ENCODE measurements at regions not wholly inside any gene's neighbourhood (a gene's known extent, or its start where the extent isn't known, plus 50 kb on each side); places are given as distances from the start of the nearest gene placed in this dataset.

DNA sequence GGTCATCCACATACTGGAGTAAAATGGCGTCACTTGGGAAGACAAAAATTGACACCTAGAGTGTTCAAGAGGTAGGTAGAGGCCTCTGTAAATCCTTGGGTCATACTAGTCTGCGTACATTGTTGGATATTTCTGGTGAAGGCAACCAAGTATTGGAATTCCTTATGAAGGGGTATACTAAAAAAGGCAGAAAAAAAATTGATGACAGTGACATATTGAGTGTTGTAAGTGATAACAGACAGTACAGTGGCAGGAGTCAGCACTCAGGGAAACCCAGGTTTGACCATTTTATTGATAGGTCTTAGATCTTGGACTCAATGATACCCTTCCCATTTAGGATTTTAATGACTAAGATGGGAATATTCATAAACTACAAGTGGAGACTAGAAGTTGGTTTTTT, 359.1 kb upstream of the VSTM2A start:
- ATAC-seq: no peak

DNA sequence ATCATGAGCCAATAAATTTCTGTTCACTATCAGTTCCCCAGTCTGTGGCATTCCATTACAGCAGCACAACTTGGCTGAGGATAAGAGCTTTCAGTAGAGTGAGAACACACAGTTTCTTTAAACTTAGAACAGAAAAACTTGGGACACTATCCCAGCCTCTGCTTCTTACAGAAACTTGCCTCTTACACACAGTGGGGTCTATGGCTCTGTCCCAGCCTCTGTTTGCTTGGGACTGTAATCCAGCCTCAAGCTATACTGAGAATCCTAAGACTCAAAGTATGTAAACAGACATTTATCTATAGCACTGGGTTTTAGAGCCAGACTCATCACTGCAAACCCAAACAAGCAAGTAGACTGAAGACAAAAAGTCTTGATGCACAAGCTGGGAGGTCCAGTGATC, 355.8 kb upstream of the VSTM2A start:
- no peak for TF ChIP-seq RARB (CRISPR knock-in tag; IDR thresholded peaks at IDR 0.05)
- TF ChIP-seq TCF4 (CRISPR knock-in tag; IDR thresholded peaks at IDR 0.05; ENCODE audit: borderline replicate concordance): no peak
- no peak for TF ChIP-seq ZFP3 (CRISPR knock-in tag; IDR thresholded peaks at IDR 0.05)
- TF ChIP-seq, protein P1, sequence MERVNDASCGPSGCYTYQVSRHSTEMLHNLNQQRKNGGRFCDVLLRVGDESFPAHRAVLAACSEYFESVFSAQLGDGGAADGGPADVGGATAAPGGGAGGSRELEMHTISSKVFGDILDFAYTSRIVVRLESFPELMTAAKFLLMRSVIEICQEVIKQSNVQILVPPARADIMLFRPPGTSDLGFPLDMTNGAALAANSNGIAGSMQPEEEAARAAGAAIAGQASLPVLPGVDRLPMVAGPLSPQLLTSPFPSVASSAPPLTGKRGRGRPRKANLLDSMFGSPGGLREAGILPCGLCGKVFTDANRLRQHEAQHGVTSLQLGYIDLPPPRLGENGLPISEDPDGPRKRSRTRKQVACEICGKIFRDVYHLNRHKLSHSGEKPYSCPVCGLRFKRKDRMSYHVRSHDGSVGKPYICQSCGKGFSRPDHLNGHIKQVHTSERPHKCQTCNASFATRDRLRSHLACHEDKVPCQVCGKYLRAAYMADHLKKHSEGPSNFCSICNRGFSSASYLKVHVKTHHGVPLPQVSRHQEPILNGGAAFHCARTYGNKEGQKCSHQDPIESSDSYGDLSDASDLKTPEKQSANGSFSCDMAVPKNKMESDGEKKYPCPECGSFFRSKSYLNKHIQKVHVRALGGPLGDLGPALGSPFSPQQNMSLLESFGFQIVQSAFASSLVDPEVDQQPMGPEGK (CRISPR knock-in tag; IDR thresholded peaks at IDR 0.05; ENCODE audit: borderline replicate concordance): no peak
- TF ChIP-seq ARNTL (CRISPR knock-in tag; IDR thresholded peaks at IDR 0.05; ENCODE audit: borderline replicate concordance, low read depth): no peak
- TF ChIP-seq TOX (CRISPR knock-in tag; IDR thresholded peaks at IDR 0.05; ENCODE audit: borderline replicate concordance): no peak
- TF ChIP-seq, protein P2, sequence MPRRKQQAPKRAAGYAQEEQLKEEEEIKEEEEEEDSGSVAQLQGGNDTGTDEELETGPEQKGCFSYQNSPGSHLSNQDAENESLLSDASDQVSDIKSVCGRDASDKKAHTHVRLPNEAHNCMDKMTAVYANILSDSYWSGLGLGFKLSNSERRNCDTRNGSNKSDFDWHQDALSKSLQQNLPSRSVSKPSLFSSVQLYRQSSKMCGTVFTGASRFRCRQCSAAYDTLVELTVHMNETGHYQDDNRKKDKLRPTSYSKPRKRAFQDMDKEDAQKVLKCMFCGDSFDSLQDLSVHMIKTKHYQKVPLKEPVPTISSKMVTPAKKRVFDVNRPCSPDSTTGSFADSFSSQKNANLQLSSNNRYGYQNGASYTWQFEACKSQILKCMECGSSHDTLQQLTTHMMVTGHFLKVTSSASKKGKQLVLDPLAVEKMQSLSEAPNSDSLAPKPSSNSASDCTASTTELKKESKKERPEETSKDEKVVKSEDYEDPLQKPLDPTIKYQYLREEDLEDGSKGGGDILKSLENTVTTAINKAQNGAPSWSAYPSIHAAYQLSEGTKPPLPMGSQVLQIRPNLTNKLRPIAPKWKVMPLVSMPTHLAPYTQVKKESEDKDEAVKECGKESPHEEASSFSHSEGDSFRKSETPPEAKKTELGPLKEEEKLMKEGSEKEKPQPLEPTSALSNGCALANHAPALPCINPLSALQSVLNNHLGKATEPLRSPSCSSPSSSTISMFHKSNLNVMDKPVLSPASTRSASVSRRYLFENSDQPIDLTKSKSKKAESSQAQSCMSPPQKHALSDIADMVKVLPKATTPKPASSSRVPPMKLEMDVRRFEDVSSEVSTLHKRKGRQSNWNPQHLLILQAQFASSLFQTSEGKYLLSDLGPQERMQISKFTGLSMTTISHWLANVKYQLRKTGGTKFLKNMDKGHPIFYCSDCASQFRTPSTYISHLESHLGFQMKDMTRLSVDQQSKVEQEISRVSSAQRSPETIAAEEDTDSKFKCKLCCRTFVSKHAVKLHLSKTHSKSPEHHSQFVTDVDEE (CRISPR knock-in tag; IDR thresholded peaks at IDR 0.05): no peak
- no peak for TF ChIP-seq ISL1 (CRISPR knock-in tag; IDR thresholded peaks at IDR 0.05)
- TF ChIP-seq ZC3H10 (CRISPR knock-in tag; IDR thresholded peaks at IDR 0.05): no peak
- no peak for TF ChIP-seq OSR1 (CRISPR knock-in tag; IDR thresholded peaks at IDR 0.05)
- TF ChIP-seq ZNF70 (CRISPR knock-in tag; IDR thresholded peaks at IDR 0.05): no peak
- no peak for TF ChIP-seq SNAI2 (CRISPR knock-in tag; IDR thresholded peaks at IDR 0.05)
- TF ChIP-seq GLIS3 (CRISPR knock-in tag; IDR thresholded peaks at IDR 0.05): no peak
- no peak for TF ChIP-seq ZNF8 (CRISPR knock-in tag; IDR thresholded peaks at IDR 0.05)
- no peak for TF ChIP-seq ZFP30 (CRISPR knock-in tag; IDR thresholded peaks at IDR 0.05)
- no peak for TF ChIP-seq BACH2 (CRISPR knock-in tag; IDR thresholded peaks at IDR 0.05; ENCODE audit: borderline replicate concordance)
- no peak for TF ChIP-seq ESRRG (CRISPR knock-in tag; IDR thresholded peaks at IDR 0.05)
- TF ChIP-seq CSDC2 (CRISPR knock-in tag; IDR thresholded peaks at IDR 0.05): no peak
- ATAC-seq: no peak

More for the DNA sequence above, 359.1 kb upstream of the VSTM2A start:
- TF ChIP-seq, protein P3, sequence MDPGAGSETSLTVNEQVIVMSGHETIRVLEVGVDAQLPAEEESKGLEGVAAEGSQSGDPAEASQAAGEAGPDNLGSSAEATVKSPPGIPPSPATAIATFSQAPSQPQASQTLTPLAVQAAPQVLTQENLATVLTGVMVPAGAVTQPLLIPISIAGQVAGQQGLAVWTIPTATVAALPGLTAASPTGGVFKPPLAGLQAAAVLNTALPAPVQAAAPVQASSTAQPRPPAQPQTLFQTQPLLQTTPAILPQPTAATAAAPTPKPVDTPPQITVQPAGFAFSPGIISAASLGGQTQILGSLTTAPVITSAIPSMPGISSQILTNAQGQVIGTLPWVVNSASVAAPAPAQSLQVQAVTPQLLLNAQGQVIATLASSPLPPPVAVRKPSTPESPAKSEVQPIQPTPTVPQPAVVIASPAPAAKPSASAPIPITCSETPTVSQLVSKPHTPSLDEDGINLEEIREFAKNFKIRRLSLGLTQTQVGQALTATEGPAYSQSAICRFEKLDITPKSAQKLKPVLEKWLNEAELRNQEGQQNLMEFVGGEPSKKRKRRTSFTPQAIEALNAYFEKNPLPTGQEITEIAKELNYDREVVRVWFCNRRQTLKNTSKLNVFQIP (CRISPR knock-in tag; IDR thresholded peaks at IDR 0.05; ENCODE audit: borderline replicate concordance, low read depth): no peak
- TF ChIP-seq ESRRG (CRISPR knock-in tag; IDR thresholded peaks at IDR 0.05) (no peak), CSDC2 (CRISPR knock-in tag; IDR thresholded peaks at IDR 0.05) (no peak), PPARA (CRISPR knock-in tag; IDR thresholded peaks at IDR 0.05; ENCODE audit: borderline replicate concordance) (no peak), BACH2 (CRISPR knock-in tag; IDR thresholded peaks at IDR 0.05; ENCODE audit: borderline replicate concordance) (no peak), ZC3H10 (CRISPR knock-in tag; IDR thresholded peaks at IDR 0.05) (no peak), ZNF8 (CRISPR knock-in tag; IDR thresholded peaks at IDR 0.05) (no peak)
- TF ChIP-seq, protein P4, sequence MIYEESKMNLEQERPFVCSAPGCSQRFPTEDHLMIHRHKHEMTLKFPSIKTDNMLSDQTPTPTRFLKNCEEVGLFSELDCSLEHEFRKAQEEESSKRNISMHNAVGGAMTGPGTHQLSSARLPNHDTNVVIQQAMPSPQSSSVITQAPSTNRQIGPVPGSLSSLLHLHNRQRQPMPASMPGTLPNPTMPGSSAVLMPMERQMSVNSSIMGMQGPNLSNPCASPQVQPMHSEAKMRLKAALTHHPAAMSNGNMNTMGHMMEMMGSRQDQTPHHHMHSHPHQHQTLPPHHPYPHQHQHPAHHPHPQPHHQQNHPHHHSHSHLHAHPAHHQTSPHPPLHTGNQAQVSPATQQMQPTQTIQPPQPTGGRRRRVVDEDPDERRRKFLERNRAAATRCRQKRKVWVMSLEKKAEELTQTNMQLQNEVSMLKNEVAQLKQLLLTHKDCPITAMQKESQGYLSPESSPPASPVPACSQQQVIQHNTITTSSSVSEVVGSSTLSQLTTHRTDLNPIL (CRISPR knock-in tag; IDR thresholded peaks at IDR 0.05; ENCODE audit: low read depth): no peak
- TF ChIP-seq, protein P1 (CRISPR knock-in tag; IDR thresholded peaks at IDR 0.05; ENCODE audit: borderline replicate concordance): no peak
